Gastroesophageal sphincter (tissue), 3 donors: ENCODE measurements at regions not wholly inside any gene's neighbourhood (a gene's known extent, or its start where the extent isn't known, plus 50 kb on each side); places are given as distances from the start of the nearest gene placed in this dataset.

ENCODE experiments used
- POLR2A ChIP-seq, 2 donors: fragments of 450-650 bp; IDR thresholded peaks; one replicate each; pipeline ENCODE4 v1.6.1; 2017; ENCODE audit warnings: antibody characterized with exemption in 2 of 2, mild to moderate bottlenecking in 2 of 2, moderate library complexity in 1 of 2
- TF ChIP-seq, protein P1 (sequence below), 4 experiments: fragments of 200-600 bp in 2 of 4; fragments of 450-650 bp in 2 of 4; sonication (generic) in 1 of 4; IDR thresholded peaks; one replicate each; pipeline ENCODE4 v1.5.1; 2017 to 2019; ENCODE audit warnings: antibody characterized with exemption in 4 of 4, mild to moderate bottlenecking in 2 of 4, moderate library complexity in 2 of 4

DNA sequence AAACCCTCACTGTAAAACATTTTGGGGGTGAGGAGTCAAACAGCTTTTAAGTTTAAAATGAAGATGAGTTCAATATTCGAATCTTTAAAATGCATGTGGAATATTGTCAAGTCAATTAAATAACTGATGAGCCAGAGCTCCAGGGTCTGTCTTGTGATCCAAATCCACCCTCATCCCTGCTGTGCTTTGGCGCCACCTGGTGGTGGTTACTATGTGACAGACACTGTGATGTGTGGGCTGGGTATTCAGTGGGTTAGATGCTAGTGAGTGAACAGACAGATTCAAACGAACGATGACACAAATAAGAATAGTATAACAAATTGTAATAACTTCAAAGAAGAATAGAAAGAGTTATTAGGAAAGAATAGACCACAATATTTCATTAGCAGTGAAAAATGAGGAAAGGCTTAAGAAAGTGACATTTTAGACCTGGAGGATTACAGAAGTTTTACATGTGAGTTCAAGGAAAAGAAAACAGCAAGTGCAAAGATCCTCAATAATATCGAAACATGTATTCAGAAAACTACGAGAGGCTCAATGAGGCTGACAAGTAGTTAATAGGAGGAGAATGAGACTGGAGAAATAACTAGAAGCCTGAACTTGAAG lies 51.4 kb upstream of the CHSY3 start:
- no peak for TF ChIP-seq POLR2A (IDR thresholded peaks at IDR 0.05)
- TF ChIP-seq, protein P1, sequence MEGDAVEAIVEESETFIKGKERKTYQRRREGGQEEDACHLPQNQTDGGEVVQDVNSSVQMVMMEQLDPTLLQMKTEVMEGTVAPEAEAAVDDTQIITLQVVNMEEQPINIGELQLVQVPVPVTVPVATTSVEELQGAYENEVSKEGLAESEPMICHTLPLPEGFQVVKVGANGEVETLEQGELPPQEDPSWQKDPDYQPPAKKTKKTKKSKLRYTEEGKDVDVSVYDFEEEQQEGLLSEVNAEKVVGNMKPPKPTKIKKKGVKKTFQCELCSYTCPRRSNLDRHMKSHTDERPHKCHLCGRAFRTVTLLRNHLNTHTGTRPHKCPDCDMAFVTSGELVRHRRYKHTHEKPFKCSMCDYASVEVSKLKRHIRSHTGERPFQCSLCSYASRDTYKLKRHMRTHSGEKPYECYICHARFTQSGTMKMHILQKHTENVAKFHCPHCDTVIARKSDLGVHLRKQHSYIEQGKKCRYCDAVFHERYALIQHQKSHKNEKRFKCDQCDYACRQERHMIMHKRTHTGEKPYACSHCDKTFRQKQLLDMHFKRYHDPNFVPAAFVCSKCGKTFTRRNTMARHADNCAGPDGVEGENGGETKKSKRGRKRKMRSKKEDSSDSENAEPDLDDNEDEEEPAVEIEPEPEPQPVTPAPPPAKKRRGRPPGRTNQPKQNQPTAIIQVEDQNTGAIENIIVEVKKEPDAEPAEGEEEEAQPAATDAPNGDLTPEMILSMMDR (IDR thresholded peaks at IDR 0.05): peak; percentile 51 to 86 (median 76)
